HUES48 (cell line): ENCODE measurements at regions not wholly inside any gene's neighbourhood (a gene's known extent, or its start where the extent isn't known, plus 50 kb on each side); places are given as distances from the start of the nearest gene placed in this dataset.

Experiments
- H3K27ac ChIP-seq: one replicate; pipeline ENCODE4 v1.7.0; 2013; ENCODE audit warnings: low read depth, low read length, inconsistent platforms
- H3K27me3 ChIP-seq: 2 replicates; pipeline ENCODE4 v1.6.1; 2013; ENCODE audit warnings: mild to moderate bottlenecking, low read length; ENCODE audit not compliant: control insufficient read depth, insufficient read depth
- H3K36me3 ChIP-seq: 2 replicates; pipeline ENCODE4 v1.6.1; 2013; ENCODE audit warnings: low read length; ENCODE audit not compliant: control insufficient read depth, insufficient read depth
- H3K4me1 ChIP-seq: 2 replicates; pipeline ENCODE4 v1.6.1; 2013; ENCODE audit warnings: mild to moderate bottlenecking, low read length; ENCODE audit not compliant: control insufficient read depth, insufficient read depth
- H3K4me3 ChIP-seq: 2 replicates; pipeline ENCODE4 v1.5.1; 2013; ENCODE audit warnings: mild to moderate bottlenecking, low read depth, low read length
- H3K9ac ChIP-seq: 2 replicates; pipeline ENCODE4 v1.6.1; 2013; ENCODE audit warnings: mild to moderate bottlenecking, low read depth, low read length, moderate library complexity
- H3K9me3 ChIP-seq: 2 replicates; pipeline ENCODE4 v1.6.1; 2013; ENCODE audit warnings: low read length; ENCODE audit not compliant: control insufficient read depth, insufficient read depth

DNA sequence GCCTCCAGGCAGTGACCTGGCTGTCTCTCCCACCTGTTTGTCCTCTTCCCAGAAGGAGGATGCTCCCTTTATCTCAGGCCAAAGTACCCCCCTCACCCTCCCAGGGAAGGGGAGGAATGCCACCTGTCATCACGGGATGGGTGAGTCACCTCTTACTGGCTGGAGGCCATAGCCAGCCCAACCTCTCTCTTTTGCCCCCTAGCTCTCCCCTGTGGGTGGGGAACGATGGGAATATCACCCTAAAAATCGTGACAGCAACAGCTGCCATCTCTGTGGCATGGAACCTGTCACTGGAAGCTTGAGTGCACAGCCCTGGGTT, 137.5 kb upstream of the PTPN1 start:
- H3K27me3 ChIP-seq = no peaks in the 10 kb centered on the region
- no peak overlapping the region for H3K9ac ChIP-seq
- H3K4me3 ChIP-seq = no peak overlapping the region
- no peaks in the 10 kb centered on the region for H3K36me3 ChIP-seq
- H3K27ac ChIP-seq = no peak overlapping the region
- no peaks in the 10 kb centered on the region for H3K4me1 ChIP-seq
- H3K9me3 ChIP-seq = no peaks in the 10 kb centered on the region

DNA sequence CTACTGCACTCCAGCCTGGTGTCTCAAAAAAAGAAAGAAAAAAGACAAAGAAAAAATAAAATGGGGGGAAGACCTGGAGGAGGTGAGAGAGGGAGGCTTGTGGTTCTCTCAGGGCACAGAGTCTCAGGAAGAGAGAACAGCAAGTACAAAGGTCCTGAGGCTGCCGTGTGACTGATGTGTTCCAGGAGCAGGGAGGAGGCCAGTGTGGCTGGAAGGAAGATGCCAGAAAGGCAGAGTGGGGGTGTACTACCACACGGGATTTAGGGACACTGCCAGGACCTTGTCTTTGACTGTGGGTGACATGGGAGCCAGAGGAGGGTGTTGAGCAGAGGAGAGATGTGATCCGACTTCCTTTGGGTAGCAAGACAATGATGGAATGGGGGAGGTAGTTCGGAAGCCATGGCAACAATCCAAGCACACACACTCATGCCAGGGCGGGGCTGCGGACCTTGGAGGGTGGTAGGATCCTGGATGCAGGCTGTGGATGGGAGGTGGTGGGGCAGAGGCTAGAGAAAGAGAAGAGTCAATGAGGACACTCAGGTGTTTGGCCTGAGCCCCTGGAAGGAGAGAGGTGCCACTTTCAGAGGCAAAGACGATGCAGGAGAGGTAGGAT, 136.4 kb upstream of the PTPN1 start:
- Histone ChIP-seq H3K9me3 (no peaks in the 10 kb centered on the region), H3K36me3 (no peaks in the 10 kb centered on the region), H3K4me3 (no peak overlapping the region), H3K27me3 (no peaks in the 10 kb centered on the region), H3K9ac (no peak overlapping the region), H3K4me1 (no peaks in the 10 kb centered on the region), H3K27ac (no peak overlapping the region)

DNA sequence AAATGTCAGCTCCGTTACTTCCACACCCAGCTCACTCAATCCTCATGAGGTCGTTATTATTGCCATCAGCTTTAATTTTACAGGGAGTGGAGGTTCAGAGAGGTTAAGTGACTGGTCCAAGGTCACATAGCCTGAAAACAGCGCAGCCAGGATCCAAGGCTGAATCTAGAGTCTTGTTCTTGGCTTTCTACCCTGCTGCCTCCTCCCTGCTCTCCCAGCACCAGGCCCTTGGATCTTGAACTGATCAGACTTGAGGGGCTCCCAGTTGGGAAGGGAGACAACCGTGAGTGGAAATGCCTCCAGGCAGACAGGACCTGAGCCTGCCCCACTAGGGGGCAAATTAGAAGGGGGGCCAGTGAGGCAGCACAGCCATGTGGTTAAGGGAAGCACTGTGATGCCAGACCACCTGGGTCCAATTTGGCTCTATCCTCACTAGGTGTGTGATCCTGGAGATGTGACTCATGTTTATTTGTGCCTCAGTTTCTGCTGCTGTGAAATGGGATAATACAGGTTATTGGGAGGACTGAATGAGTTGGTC, 135.6 kb upstream of the PTPN1 start:
- H3K27ac ChIP-seq = no peak overlapping the region
- H3K4me1 ChIP-seq = no peaks in the 10 kb centered on the region

DNA sequence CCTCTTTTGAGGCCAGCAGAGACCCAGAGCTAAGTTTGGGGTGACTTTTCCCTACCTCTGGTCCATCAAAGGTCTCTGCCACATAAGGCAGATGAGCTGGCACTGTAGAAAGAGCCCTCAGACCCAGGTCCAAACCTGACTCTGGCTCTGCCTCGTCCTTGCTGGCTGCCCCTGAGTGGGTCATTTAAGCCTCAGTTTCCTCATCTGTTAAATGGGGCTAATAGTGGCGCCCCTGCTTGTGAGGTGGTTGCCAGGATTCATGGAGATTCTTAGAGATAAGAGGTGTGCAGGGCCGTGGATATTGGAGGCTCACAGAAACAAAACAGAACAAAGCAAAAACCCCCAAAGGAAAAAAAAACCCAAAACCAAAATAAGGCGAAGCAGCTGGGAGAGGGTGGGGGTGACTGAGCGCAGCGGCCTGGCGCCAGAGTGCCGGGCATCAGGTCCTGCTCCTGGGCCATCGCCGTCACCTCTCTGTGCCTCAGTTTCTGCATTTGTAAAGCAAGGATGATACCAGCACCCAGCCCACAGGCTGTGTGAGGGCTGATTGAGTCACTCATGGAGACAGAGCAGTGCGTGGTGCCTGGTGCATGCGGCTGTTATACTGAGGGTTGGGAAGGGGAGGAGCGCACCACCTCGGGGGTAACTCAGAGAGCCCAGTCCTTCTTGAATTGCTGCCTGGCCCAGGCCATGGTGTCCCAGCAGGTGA, 133.8 kb upstream of the PTPN1 start:
- H3K27me3 ChIP-seq = no peaks in the 10 kb centered on the region
- H3K9ac ChIP-seq = no peak overlapping the region
- H3K4me1 ChIP-seq = no peaks in the 10 kb centered on the region
- H3K36me3 ChIP-seq = no peaks in the 10 kb centered on the region
- H3K9me3 ChIP-seq = no peaks in the 10 kb centered on the region
- no peak overlapping the region for H3K27ac ChIP-seq
- no peak overlapping the region for H3K4me3 ChIP-seq

More for the DNA sequence above, 135.6 kb upstream of the PTPN1 start:
- H3K4me3 ChIP-seq = no peak overlapping the region
- no peaks in the 10 kb centered on the region for H3K36me3 ChIP-seq
- no peaks in the 10 kb centered on the region for H3K9me3 ChIP-seq
- H3K9ac ChIP-seq = no peak overlapping the region
- no peaks in the 10 kb centered on the region for H3K27me3 ChIP-seq

DNA sequence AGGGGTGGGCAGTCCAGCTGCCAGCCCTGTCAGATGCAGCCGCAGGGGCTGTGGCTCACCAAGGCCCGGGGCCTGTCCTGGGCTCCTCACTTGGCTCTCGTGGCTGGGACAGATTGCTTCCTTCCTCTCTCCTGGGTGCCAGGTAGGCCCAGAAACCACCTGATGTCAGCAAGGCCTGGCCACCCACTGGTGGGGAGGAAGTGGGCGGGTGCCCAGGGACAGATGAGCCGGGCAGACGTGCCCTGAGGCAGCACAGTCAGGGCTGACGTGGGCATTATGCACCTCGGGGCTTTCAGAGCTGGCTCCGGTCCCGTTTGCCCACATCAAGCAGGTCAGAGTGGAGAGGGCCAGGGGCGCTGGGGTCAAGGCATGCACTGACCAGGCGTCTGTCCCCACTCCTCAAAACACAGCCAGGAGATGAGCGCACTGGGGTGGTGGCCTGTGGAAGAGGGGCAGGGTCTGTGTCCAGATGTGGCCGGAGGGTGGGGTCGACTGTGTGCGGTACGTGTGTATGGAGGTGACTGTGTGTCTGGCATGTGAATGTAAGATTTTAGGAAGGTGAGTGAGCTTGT, 133.2 kb upstream of the PTPN1 start:
- Histone ChIP-seq H3K27me3 (no peaks in the 10 kb centered on the region), H3K36me3 (no peaks in the 10 kb centered on the region), H3K9ac (no peak overlapping the region), H3K4me3 (no peak overlapping the region), H3K4me1 (no peaks in the 10 kb centered on the region), H3K27ac (no peak overlapping the region), H3K9me3 (no peaks in the 10 kb centered on the region)

DNA sequence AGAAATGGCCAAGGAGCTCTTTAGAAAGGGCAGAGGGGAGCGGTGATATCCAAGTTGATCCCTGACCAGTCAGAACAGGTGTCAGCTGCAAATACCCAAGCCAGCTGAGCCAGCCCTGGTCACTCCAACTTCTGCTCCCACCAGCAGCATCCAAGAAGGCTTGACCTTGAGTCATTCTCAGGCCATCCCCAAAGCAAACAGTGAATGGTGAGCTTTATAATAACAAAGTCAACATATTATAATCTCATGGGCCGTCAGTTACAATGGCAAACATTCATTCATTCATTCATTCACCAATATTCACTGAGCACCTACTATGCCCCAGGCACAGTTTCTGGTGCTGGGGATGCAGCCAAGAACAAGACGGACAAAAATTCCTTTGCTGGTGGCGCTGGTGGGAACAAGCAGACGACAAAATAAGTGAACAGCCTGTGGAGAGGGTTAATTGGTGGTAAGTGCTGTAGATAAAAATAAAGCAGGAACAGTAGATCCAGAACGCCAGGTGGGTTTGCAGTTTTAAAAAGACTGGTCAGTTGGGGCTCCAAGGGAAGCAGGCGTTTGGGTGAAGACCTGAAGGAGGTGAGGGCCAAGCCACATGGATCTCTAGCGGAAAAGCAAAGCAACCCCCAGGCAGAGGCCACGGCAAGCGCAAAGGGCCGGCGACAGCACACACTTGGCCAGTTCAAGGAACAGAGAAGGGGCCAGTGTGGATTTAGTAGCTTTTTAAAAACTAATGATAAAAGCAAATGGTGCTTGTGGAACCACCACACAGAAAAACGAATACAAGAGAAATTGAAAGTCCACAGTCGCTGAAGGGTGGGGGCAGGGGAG, 131.8 kb upstream of the PTPN1 start:
- no peaks in the 10 kb centered on the region for H3K4me1 ChIP-seq
- no peaks in the 10 kb centered on the region for H3K27me3 ChIP-seq
- no peaks in the 10 kb centered on the region for H3K9me3 ChIP-seq
- no peak overlapping the region for H3K4me3 ChIP-seq
- H3K36me3 ChIP-seq = no peaks in the 10 kb centered on the region
- H3K9ac ChIP-seq = no peak overlapping the region
- H3K27ac ChIP-seq = no peak overlapping the region

DNA sequence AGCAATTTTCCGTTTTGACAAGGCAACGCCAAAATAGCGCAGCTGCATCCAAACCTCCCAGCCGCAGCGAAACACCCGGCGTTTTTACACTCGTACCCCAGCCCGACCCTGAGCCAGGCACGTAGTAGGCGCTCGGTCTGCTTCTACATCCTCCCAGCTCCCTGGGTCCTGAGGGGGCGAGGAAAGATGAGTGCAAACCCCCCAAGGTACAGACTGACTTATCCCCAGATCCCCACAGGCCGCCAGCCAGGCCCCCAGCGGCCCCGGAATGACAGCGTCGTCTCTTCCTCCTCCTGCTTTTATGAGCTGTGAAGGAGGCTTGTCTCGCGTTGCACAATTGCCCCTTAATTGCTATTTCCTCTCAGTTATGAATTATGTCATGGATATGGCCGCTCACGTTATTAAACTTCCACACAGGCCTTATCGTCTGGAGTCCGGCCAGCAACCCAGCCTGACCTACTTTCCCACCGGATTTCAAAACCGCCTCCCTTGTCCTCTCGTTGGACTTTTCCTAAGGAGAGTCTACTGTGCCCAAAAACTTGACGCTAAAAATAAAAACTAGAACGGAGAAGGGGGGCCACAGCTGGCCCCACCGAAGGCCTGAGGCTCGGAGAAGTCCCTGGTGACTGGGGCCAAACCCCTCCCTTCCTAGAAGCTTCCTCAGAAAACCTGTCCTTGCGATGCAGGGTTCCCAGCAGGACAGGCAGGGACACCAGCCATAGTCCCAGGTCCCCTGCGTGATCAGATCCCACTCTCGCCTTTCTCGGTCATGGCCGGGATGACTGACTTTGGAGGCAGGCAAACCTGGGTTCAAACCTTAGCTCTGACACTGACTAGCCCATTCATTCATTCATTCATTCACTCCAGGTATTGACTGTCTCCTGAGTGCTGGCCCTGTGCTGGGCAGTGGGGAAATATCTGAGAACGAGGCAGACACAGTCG, 130.9 kb upstream of the PTPN1 start:
- H3K9me3 ChIP-seq = no peaks in the 10 kb centered on the region
- H3K27ac ChIP-seq = no peak overlapping the region
- no peaks in the 10 kb centered on the region for H3K4me1 ChIP-seq
- H3K4me3 ChIP-seq = no peak overlapping the region
- no peaks in the 10 kb centered on the region for H3K36me3 ChIP-seq
- H3K9ac ChIP-seq = no peak overlapping the region
- no peaks in the 10 kb centered on the region for H3K27me3 ChIP-seq

DNA sequence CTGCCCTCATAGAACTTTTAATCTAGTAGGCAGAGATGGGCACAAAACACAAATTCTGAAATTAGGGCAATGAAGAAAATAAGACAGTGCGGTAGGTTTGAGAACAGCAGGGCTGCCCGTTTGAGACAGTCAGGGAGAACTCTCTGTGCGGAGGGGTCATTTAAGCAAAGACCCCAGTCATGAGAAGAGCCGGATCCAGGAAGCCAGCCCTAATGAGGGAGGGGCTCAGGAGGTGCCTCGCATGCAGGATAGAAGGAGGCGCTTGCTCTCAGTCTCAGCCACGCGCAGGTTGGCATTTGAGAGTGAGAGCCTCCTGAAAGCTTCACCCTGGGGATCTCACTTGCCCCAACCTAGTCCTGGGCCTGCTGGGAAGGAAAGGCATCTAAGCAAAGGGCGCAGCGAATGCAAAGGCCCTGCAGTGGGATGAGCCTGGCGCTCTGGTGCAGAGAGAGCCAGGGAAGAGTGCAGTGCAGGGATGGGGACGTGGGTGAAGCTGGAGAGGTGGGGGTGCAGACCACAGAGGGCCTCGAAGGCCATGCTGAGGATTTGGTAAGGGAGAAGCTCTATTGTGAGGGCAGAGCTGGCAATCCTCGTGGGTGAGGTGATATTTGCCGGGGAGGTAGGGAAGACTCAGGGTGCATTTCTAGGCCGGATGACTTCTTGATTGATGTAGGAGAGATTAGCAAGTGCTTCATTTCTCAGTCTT, 130.0 kb upstream of the PTPN1 start:
- H3K9ac ChIP-seq = no peak overlapping the region
- H3K27ac ChIP-seq = no peak overlapping the region
- H3K4me1 ChIP-seq = no peaks in the 10 kb centered on the region

DNA sequence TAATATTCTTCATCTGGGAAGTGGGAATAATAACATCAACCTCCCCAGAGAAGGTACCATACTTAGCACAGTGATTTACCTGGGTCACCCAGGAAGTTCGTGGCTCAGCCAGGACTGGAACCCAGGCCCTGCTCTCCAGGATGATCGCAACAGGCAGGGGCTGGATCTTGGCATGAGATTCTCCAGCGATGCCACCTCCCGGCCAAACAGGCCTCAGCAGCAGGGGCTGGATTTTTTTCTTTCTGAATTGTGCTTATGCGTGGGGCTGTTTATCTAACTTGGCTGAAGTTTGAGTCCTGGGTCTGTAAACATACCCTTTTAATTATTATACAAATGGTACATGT, 129.5 kb upstream of the PTPN1 start:
- Histone ChIP-seq H3K9ac (no peak overlapping the region), H3K4me1 (no peaks in the 10 kb centered on the region), H3K27me3 (no peaks in the 10 kb centered on the region), H3K4me3 (no peak overlapping the region), H3K9me3 (no peaks in the 10 kb centered on the region), H3K36me3 (no peaks in the 10 kb centered on the region), H3K27ac (no peak overlapping the region)

More for the DNA sequence above, 130.0 kb upstream of the PTPN1 start:
- H3K4me3 ChIP-seq = no peak overlapping the region
- H3K9me3 ChIP-seq = no peaks in the 10 kb centered on the region
- H3K27me3 ChIP-seq = no peaks in the 10 kb centered on the region
- no peaks in the 10 kb centered on the region for H3K36me3 ChIP-seq
